ENCODE measurements at regions not wholly inside any gene's neighbourhood (a gene's known extent, or its start where the extent isn't known, plus 50 kb on each side); places are given as distances from the start of the nearest gene placed in this dataset.

- TF ChIP-seq CEBPB (tag; IDR thresholded peaks at IDR 0.05): no peak
- TF ChIP-seq COPS2 (conservative IDR thresholded peaks at IDR 0.05): no peak
These were observed 70.9 kb downstream of the HHEX start for GRCh38 chr10:92760609-92761008.

Measured in K562 (cell line).